ENCODE measurements at regions not wholly inside any gene's neighbourhood (a gene's known extent, or its start where the extent isn't known, plus 50 kb on each side); places are given as distances from the start of the nearest gene placed in this dataset.

GRCh38 chr9:96065482-96066251 is 190.2 kb downstream of the ERCC6L2 start:
- TF ChIP-seq, protein P1, sequence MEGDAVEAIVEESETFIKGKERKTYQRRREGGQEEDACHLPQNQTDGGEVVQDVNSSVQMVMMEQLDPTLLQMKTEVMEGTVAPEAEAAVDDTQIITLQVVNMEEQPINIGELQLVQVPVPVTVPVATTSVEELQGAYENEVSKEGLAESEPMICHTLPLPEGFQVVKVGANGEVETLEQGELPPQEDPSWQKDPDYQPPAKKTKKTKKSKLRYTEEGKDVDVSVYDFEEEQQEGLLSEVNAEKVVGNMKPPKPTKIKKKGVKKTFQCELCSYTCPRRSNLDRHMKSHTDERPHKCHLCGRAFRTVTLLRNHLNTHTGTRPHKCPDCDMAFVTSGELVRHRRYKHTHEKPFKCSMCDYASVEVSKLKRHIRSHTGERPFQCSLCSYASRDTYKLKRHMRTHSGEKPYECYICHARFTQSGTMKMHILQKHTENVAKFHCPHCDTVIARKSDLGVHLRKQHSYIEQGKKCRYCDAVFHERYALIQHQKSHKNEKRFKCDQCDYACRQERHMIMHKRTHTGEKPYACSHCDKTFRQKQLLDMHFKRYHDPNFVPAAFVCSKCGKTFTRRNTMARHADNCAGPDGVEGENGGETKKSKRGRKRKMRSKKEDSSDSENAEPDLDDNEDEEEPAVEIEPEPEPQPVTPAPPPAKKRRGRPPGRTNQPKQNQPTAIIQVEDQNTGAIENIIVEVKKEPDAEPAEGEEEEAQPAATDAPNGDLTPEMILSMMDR (IDR thresholded peaks at IDR 0.05 in 4 of 5, conservative IDR thresholded peaks at IDR 0.05 in 1 of 5), result no peak
- TF ChIP-seq POLR2A (IDR thresholded peaks at IDR 0.05), result no peak

All from gastrocnemius medialis (tissue), 4 donors.